ENCODE measurements at regions not wholly inside any gene's neighbourhood (a gene's known extent, or its start where the extent isn't known, plus 50 kb on each side); places are given as distances from the start of the nearest gene placed in this dataset.

GRCh38 chr13:111013196-111013595 is 98.3 kb upstream of the ANKRD10 start:
- Histone ChIP-seq H3K9me3 (ENCODE audit: control insufficient read depth, low read depth, low read length) (no peaks in the 10 kb centered on the region), H3K4me2 (ENCODE audit: control insufficient read depth, extremely low read depth, insufficient read depth, low read depth, low read length) (no peak overlapping the region), H3K27me3 (ENCODE audit: control insufficient read depth, extremely low read depth, insufficient read depth, low read length) (no peaks in the 10 kb centered on the region), H3K9ac (ENCODE audit: control insufficient read depth, extremely low read depth, insufficient read depth, low read length) (no peak overlapping the region), H3K9me1 (ENCODE audit: control insufficient read depth, extremely low read depth, insufficient read depth, low read length) (no peaks in the 10 kb centered on the region), H3K79me2 (ENCODE audit: control insufficient read depth, insufficient read depth, low read length) (no peaks in the 10 kb centered on the region), H3K27ac (ENCODE audit: control insufficient read depth, insufficient read depth, low read length) (no peak overlapping the region), H3K36me3 (ENCODE audit: control insufficient read depth in 2 of 2, extremely low read depth in 1 of 2, insufficient read depth in 2 of 2, low read length in 2 of 2) (no peaks in the 10 kb centered on the region), H3K4me3 (ENCODE audit: control insufficient read depth in 2 of 3, extremely low read depth in 1 of 3, insufficient read depth in 2 of 3, low read depth in 1 of 3, low read length in 3 of 3) (no peak overlapping the region), H4K20me1 (ENCODE audit: control insufficient read depth, extremely low read depth, insufficient read depth, low read length) (no peaks in the 10 kb centered on the region), H3K4me1 (ENCODE audit: control insufficient read depth, extremely low read depth, insufficient read depth, low read length) (no peaks in the 10 kb centered on the region), H2AFZ (ENCODE audit: control insufficient read depth, low read length) (no peak overlapping the region)
- no peak for FAIRE-seq
- dilution Hi-C loops (cut with MboI; ENCODE audit: extremely low pct_ligation_motif_present, low sequenced_read_pairs): no loop called here
- no peak for DNase-seq (ENCODE audit: low read depth, low spot score)
- no peak for TF ChIP-seq EZH2 (IDR thresholded peaks at IDR 0.05; ENCODE audit: low read length)
- TF ChIP-seq CTCF (optimal IDR thresholded peaks at IDR 0.05 in 1 of 3, IDR thresholded peaks at IDR 0.05 in 1 of 3, conservative IDR thresholded peaks at IDR 0.05 in 1 of 3; ENCODE audit: extremely low read depth in 1 of 3, insufficient read depth in 2 of 3, low read length in 3 of 3): no peak

- no peak for DNase-seq (ENCODE audit: low read depth, low spot score)
These were observed 97.0 kb upstream of the ANKRD10 start for GRCh38 chr13:111011899-111012298.

More at GRCh38 chr13:111011899-111012298, 97.0 kb upstream of the ANKRD10 start:
- H3K27me3 ChIP-seq (ENCODE audit: control insufficient read depth, extremely low read depth, insufficient read depth, low read length): no peaks in the 10 kb centered on the region
- H4K20me1 ChIP-seq (ENCODE audit: control insufficient read depth, extremely low read depth, insufficient read depth, low read length): no peaks in the 10 kb centered on the region
- no peaks in the 10 kb centered on the region for H3K9me1 ChIP-seq (ENCODE audit: control insufficient read depth, extremely low read depth, insufficient read depth, low read length)
- no peak overlapping the region for H3K9ac ChIP-seq (ENCODE audit: control insufficient read depth, extremely low read depth, insufficient read depth, low read length)
- TF ChIP-seq CTCF (optimal IDR thresholded peaks at IDR 0.05 in 1 of 3, IDR thresholded peaks at IDR 0.05 in 1 of 3, conservative IDR thresholded peaks at IDR 0.05 in 1 of 3; ENCODE audit: extremely low read depth in 1 of 3, insufficient read depth in 2 of 3, low read length in 3 of 3) (no peak), EZH2 (IDR thresholded peaks at IDR 0.05; ENCODE audit: low read length) (no peak)
- FAIRE-seq: no peak
- H2AFZ ChIP-seq (ENCODE audit: control insufficient read depth, low read length): no peak overlapping the region
- H3K36me3 ChIP-seq (ENCODE audit: control insufficient read depth in 2 of 2, extremely low read depth in 1 of 2, insufficient read depth in 2 of 2, low read length in 2 of 2): no peaks in the 10 kb centered on the region
- no peak overlapping the region for H3K27ac ChIP-seq (ENCODE audit: control insufficient read depth, insufficient read depth, low read length)
- dilution Hi-C loops (cut with MboI; ENCODE audit: extremely low pct_ligation_motif_present, low sequenced_read_pairs): no loop called here
- H3K4me2 ChIP-seq (ENCODE audit: control insufficient read depth, extremely low read depth, insufficient read depth, low read depth, low read length): no peak overlapping the region
- no peaks in the 10 kb centered on the region for H3K9me3 ChIP-seq (ENCODE audit: control insufficient read depth, low read depth, low read length)
- no peaks in the 10 kb centered on the region for H3K4me1 ChIP-seq (ENCODE audit: control insufficient read depth, extremely low read depth, insufficient read depth, low read length)
- H3K79me2 ChIP-seq (ENCODE audit: control insufficient read depth, insufficient read depth, low read length): no peaks in the 10 kb centered on the region
- H3K4me3 ChIP-seq (ENCODE audit: control insufficient read depth in 2 of 3, extremely low read depth in 1 of 3, insufficient read depth in 2 of 3, low read depth in 1 of 3, low read length in 3 of 3): no peak overlapping the region
